T1000 (cell line): ENCODE measurements at regions not wholly inside any gene's neighbourhood (a gene's known extent, or its start where the extent isn't known, plus 50 kb on each side); places are given as distances from the start of the nearest gene placed in this dataset.
"Not testable (repeated sequence)": the region's sequence is repeated elsewhere in the genome, so short reads cannot be mapped to it uniquely, and the experiment has no call there.

Source experiments
- DNase-seq: peaks from one replicate; lab custom pipeline; 2025; ENCODE audit warnings: mixed read lengths; lab: John Stamatoyannopoulos, UW

GRCh38 chr18:30623401-30624065 is 419.0 kb downstream of the DSC3 start:
- no peak for DNase-seq

GRCh38 chr18:30622635-30623034 is 419.9 kb downstream of the DSC3 start:
- DNase-seq: no peak

GRCh38 chr18:30622104-30622503 is 420.4 kb downstream of the DSC3 start:
- no peak for DNase-seq

- DNase-seq: no peak
These were observed 424.0 kb downstream of the DSC3 start for GRCh38 chr18:30618567-30618966.

DNA sequence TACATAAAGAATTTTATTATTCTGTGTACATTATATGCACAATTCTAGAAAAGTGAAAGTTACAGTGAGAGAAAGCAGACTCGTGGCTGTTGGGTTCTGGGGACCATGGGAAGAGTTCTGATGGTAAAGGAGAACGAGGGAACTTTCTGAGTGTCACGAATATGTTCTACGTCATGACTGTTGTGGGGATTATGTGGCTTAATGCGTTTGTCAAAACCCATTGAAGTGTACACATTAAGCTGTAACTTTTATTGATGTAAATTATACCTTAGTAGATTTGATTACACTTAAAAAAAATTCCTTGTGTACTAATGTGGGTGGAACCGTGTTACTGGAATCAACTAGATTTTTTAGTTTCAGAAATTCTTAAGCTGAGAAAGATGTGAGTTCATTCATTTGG is 426.1 kb downstream of the DSC3 start:
- DNase-seq: no peak

DNA sequence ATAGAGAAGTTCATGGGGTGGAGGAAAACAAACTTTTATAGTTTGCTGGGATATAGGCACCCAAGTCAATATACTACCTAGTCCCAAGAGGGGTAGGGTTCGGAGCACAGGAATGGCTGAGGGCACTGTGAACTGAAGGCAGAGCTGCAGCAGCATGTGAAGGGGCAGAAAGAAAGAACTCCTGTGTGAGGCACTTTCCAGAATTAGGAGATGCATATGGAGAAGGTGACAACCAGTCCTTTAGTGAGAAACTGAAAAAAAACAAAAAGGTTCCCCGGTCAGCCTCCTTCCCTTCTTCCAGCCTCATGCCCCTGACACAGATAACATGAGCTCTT is 429.1 kb downstream of the DSC3 start:
- no peak for DNase-seq

DNA sequence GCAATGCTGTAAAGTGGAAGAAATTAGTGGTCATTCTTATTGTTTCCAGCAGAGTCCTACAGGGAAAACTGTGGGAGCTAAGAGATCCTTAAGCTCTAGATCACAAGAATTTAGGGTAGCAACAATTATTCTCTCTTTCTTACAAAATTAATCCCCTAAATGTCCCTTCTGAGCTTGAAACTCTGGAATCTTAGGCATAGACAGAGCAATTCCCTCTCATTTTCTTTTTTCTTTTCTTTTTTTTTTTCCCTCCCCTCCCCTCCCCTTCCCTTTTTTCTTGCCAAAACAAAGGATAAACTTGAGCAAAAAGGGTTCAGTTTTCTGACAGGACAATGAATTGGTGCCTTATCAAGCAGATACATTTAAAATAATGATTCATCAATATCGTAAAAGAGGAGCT is 441.0 kb downstream of the DSC3 start:
- DNase-seq: no peak

- no peak for DNase-seq
These were observed 445.3 kb downstream of the DSC3 start for GRCh38 chr18:30597202-30597601.

DNA sequence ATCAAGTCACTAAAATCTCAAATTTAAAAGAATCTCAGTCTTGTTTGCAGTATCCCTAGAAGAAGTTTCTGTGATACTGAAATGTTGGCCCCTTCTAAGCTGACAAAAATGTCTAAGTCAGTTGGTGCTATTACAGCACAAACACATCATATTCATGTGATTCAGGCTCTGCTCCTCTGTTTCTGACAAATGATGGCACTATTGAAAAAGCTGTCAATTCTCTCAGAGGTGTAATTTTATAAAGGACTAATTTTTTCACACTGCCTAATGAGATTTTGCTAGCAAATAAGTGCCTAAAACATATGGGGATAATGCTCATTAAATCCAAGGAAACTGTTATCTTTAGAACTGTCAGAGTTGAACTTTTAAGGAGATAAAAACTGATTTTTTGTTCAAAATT is 445.9 kb downstream of the DSC3 start:
- DNase-seq: no peak

DNA sequence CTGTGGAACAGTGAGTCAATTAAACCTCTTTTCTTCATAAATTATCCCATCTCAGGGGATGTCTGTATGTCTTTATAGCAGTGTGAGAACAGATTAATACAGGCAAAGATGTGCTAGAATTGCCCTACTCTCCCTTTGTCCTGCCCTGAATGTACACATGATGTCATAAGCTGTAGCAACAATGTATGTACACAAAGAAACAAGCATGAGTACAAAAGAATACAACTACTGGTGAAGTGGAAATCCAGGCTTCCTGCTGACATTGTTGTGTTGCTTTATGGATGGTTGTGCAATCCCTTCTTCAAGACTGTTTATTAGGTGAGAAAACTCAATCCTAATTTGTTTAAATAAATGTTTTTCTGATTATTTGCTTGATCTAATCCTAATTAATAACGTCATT is 446.6 kb downstream of the DSC3 start:
- DNase-seq: no peak

DNA sequence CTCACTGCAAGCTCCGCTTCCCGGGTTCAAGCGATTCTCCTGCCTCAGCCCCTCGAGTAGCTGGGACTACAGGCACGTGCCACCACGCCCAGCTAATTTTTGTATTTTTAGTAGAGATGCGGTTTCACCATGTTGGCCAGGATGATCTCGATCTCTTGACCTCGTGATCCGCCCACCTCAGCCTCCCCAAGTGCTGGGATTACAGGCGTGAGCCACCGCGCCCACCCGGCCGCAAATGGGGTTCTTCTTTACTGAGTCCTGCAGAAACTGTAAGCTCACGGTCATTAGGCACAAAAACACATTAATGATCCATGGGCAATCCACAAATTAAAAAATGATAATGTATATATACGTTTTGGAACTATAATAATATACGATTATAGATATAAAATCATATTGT is 447.6 kb downstream of the DSC3 start:
- not testable (repeated sequence) for DNase-seq

DNA sequence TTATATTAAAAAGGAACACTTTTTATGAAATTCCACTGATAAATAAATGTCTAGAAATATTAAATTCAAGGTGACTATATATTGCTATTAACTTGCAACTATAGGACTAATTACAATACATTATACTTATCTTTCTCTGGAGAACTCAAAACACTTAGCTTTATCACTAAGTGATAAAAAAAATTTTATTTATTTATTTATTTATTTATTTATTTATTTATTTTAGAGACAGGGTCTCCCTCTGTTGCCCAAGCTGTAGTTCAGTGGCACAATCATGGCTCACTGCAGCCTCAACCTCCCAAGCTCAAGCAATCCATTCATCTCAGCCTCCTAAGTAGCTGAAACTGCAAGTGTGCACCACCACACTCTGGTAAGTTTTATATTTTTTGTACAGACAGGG is 451.1 kb downstream of the DSC3 start:
- no peak for DNase-seq

DNA sequence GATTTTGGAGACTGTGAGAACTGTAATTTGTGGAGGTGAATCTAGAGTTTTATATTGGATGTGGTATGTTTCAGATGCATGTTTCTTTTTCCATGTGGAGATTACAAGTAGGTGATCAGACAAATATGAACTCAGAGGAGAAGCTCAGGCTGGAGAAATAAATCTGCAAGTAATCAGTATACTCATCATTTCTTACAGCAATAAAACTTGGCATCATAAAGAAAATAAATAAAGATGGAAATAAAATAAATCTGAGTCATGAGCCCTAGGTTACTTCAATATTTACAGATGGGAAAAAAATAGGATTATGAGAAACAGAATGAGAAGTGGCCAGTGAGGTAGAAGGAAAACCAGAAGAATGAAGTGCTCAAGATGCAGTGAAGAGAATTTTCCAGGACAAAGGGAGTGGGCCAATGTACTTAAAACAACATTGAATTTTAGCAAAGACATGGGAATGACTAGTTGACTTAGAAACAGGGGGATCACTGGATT is 453.8 kb downstream of the DSC3 start:
- DNase-seq: no peak

DNA sequence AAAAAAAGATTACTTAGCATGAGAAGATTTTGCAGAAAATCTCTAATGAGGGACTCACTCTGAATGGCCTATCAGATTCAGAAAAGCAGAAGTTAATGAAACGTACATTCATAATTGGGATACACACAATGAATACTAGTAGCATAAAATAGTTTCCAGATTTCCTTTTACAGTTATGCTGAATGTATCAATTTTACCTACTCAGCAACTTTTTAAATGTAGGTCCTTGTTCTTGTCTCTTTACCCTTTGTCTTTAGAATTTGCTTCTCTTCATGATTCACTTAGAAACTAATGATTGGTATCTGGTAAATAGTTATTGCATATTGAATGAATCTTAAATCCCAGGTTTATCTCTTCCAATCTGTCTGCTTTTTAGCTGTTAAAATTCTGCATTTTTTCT is 458.8 kb downstream of the DSC3 start:
- no peak for DNase-seq

- DNase-seq: no peak
These were observed 460.5 kb downstream of the DSC3 start for GRCh38 chr18:30582078-30582477.

- DNase-seq: no peak
These were observed 463.8 kb downstream of the DSC3 start for GRCh38 chr18:30578707-30579106.

DNA sequence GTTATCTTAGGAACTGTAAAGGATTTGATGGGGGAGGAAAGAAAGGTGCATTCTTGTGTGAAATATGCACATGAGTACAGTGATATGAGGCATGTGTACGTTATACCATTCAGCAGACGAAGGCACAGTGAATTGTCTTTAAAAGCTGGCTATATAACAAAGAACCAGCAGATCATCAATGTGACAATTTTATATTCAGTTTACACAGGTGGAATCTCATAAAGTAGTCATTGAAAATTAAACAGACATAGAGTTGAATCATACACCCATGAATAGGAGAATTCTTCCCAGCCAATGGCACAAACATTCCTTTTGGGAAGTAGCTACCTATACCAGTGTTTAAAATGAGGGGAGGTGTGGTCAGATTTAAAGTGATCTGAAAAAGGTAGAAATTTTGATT is 470.3 kb downstream of the DSC3 start:
- no peak for DNase-seq

- no peak for DNase-seq
These were observed 474.2 kb downstream of the DSC3 start for GRCh38 chr18:30568333-30568732.

DNA sequence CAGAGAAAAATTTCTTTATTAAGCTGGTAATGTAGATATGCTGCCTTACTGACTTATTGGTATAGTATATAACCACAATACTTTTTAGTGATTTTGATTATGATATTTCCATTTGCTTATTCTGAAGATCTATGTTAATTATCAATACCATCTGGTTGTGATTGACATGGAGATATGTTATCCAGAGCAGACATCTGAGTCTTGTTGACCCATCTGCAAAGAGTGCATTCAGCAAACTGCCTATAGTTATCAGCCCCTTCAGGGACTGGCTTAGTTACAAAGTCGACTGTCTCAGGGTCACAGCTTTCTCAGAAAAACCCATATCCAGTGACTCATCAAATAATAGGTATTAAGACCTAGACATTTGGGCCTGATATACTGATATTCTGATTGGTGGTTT is 475.7 kb downstream of the DSC3 start:
- no peak for DNase-seq

- DNase-seq: no peak
These were observed 480.3 kb downstream of the DSC3 start for GRCh38 chr18:30562231-30562630.

DNA sequence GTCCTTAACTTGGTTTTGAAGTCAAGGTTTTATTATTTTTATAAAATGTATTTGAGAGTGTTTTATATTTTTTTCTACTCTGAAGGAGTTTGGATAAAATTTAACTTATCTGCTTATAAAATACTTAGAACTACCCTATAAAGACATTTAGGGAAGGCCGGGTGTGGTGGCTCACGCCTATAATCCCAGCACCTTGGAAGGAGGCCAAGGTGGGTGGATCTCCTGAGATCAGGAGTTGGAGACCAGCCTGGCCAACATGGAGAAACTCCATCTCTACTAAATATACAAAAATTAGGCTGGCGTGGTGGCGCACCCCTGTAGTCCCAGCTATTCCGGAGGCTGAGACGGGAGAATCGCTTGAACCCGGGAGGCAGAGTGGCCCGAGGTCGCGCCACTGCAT is 486.4 kb downstream of the DSC3 start:
- no peak for DNase-seq

GRCh38 chr18:30545393-30545792 is 497.1 kb downstream of the DSC3 start:
- DNase-seq: no peak

- DNase-seq: no peak
These were observed 498.4 kb downstream of the DSC3 start for GRCh38 chr18:30544141-30544540.

GRCh38 chr18:30533716-30534115 is 508.8 kb downstream of the DSC3 start:
- DNase-seq: no peak

DNA sequence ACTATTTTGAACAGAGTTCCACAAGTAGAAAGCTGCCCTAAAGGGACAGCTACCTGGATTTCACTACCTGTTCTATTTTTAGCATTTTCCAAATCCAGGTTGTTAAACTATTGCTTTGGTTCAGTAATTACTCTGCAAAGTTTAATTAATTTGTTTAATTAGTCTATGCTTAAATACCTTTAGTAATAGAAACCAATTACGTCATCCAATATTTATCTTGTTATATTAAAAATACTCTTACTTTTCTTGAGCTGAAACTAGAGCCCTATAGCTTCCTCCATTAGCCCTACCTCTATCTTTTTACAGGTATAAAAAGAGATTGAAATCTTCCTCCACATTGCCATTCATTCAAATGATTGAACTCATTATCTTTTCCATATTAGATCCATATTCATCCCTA is 514.6 kb downstream of the DSC3 start:
- no peak for DNase-seq
